ENCODE measurements at regions not wholly inside any gene's neighbourhood (a gene's known extent, or its start where the extent isn't known, plus 50 kb on each side); places are given as distances from the start of the nearest gene placed in this dataset.

- H3K4me1 ChIP-seq (ENCODE audit: control insufficient read depth in 1 of 2, insufficient read depth in 2 of 2, low read length in 2 of 2) = no peaks in the 10 kb centered on the region
- no peaks in the 10 kb centered on the region for H3K36me3 ChIP-seq (ENCODE audit: control insufficient read depth in 1 of 2, insufficient read depth in 2 of 2, low read length in 2 of 2)
Observed at GRCh38 chr12:25424211-25424731, 128.8 kb downstream of the LMNTD1 start.

DNA sequence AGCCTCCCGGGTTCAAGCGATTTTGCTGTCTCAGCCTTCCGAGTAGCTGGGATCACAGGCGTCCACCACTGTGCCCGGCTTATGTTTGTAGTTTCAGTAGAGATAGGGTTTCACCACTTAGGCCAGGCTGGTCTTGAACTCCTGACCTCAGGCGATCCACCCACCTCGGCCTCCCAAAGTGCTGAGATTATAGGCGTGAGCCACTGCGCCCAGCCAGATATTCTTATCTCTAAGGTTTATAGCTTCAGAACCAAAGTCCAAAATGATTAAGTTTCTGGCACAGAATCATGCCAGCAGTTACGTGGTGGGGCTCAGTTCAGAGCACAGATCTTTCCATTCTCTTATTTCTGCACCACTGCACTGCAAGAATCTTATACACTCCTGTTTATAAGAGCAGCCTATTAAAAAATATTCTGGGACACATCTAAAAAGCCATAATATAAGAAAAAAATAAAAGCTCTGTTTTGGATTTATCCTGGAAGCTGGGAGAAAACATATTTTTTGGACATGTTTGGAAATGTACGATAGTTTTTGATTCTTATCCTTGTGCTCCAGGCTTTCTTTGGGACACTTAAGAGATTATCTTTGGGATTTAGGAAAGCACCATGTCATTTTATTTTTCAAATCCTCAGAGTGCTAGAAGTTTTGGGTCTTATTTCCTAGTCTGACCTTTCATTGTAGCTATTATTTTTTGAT, 129.6 kb downstream of the LMNTD1 start:
- no peaks in the 10 kb centered on the region for H3K27me3 ChIP-seq (ENCODE audit: low read depth, low read length)
- H3K9me3 ChIP-seq (ENCODE audit: control insufficient read depth in 1 of 2, low read length in 2 of 2) = no peaks in the 10 kb centered on the region
- no peak overlapping the region for H3K4me3 ChIP-seq (ENCODE audit: low read depth in 1 of 2, low read length in 2 of 2)
- H3K36me3 ChIP-seq (ENCODE audit: control insufficient read depth in 1 of 2, insufficient read depth in 2 of 2, low read length in 2 of 2) = no peaks in the 10 kb centered on the region
- H3K27ac ChIP-seq (ENCODE audit: low read length) = no peak overlapping the region
- no peaks in the 10 kb centered on the region for H3K4me1 ChIP-seq (ENCODE audit: control insufficient read depth in 1 of 2, insufficient read depth in 2 of 2, low read length in 2 of 2)

More at GRCh38 chr12:25424211-25424731, 128.8 kb downstream of the LMNTD1 start:
- Histone ChIP-seq H3K9me3 (ENCODE audit: control insufficient read depth in 1 of 2, low read length in 2 of 2) (no peaks in the 10 kb centered on the region), H3K27ac (ENCODE audit: low read length) (no peak overlapping the region), H3K4me3 (ENCODE audit: low read depth in 1 of 2, low read length in 2 of 2) (no peak overlapping the region), H3K27me3 (ENCODE audit: low read depth, low read length) (no peaks in the 10 kb centered on the region)

DNA sequence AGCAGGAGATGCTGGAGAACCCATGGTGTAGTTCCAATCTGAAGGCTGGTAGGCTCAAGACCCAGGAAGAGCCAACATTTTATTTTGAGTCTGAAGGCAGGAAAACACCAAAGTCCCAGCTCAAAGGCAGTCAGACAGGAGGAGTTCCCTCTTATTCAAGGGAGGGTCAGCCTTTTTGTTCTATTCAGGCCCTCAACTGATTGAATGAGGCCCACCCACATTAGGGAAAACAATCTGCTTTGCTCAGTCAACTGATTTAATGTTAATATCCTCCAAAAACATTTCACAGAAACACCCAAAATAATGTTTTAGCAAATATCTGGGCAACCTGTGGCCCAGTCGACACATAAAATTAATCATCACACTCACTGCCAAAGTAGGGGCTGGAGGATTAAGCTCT, 130.8 kb downstream of the LMNTD1 start:
- H3K27me3 ChIP-seq (ENCODE audit: low read depth, low read length) = no peaks in the 10 kb centered on the region
- no peaks in the 10 kb centered on the region for H3K4me1 ChIP-seq (ENCODE audit: control insufficient read depth in 1 of 2, insufficient read depth in 2 of 2, low read length in 2 of 2)
- no peaks in the 10 kb centered on the region for H3K36me3 ChIP-seq (ENCODE audit: control insufficient read depth in 1 of 2, insufficient read depth in 2 of 2, low read length in 2 of 2)
- H3K9me3 ChIP-seq (ENCODE audit: control insufficient read depth in 1 of 2, low read length in 2 of 2) = no peaks in the 10 kb centered on the region
- no peak overlapping the region for H3K27ac ChIP-seq (ENCODE audit: low read length)
- no peak overlapping the region for H3K4me3 ChIP-seq (ENCODE audit: low read depth in 1 of 2, low read length in 2 of 2)

DNA sequence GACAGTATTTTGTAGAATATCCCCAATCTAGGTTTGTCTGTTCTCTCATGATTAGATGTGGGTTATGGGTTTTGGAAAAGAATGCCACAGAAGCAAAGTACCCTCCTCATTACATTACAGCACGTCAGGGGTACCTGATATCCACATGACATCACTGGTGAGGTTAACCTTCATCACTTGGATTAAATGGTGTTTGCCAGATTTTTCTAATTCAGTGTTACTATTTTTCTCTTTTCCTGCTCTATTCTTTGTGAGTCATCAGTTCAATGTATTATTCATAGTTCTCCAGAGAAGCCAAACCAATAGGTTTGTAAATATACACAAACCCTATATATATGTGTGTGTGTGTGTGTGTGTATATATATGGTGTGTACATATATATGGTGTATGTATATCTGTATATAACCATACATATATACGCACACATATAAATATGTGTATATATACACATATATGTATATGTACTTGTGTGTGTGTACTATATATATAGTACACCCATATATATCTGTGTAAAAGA, 131.4 kb downstream of the LMNTD1 start:
- no peaks in the 10 kb centered on the region for H3K4me1 ChIP-seq (ENCODE audit: control insufficient read depth in 1 of 2, insufficient read depth in 2 of 2, low read length in 2 of 2)
- H3K27me3 ChIP-seq (ENCODE audit: low read depth, low read length) = no peaks in the 10 kb centered on the region
- H3K27ac ChIP-seq (ENCODE audit: low read length) = no peak overlapping the region
- H3K36me3 ChIP-seq (ENCODE audit: control insufficient read depth in 1 of 2, insufficient read depth in 2 of 2, low read length in 2 of 2) = no peaks in the 10 kb centered on the region
- H3K4me3 ChIP-seq (ENCODE audit: low read depth in 1 of 2, low read length in 2 of 2) = no peak overlapping the region
- H3K9me3 ChIP-seq (ENCODE audit: control insufficient read depth in 1 of 2, low read length in 2 of 2) = no peaks in the 10 kb centered on the region

- no peaks in the 10 kb centered on the region for H3K27me3 ChIP-seq (ENCODE audit: low read depth, low read length)
- no peaks in the 10 kb centered on the region for H3K4me1 ChIP-seq (ENCODE audit: control insufficient read depth in 1 of 2, insufficient read depth in 2 of 2, low read length in 2 of 2)
- H3K4me3 ChIP-seq (ENCODE audit: low read depth in 1 of 2, low read length in 2 of 2) = no peak overlapping the region
- no peaks in the 10 kb centered on the region for H3K9me3 ChIP-seq (ENCODE audit: control insufficient read depth in 1 of 2, low read length in 2 of 2)
- H3K27ac ChIP-seq (ENCODE audit: low read length) = no peak overlapping the region
- H3K36me3 ChIP-seq (ENCODE audit: control insufficient read depth in 1 of 2, insufficient read depth in 2 of 2, low read length in 2 of 2) = no peaks in the 10 kb centered on the region
Observed at GRCh38 chr12:25420116-25420515, 133.0 kb downstream of the LMNTD1 start.

- Histone ChIP-seq H3K9me3 (ENCODE audit: control insufficient read depth in 1 of 2, low read length in 2 of 2) (no peaks in the 10 kb centered on the region), H3K27ac (ENCODE audit: low read length) (no peak overlapping the region), H3K4me1 (ENCODE audit: control insufficient read depth in 1 of 2, insufficient read depth in 2 of 2, low read length in 2 of 2) (no peaks in the 10 kb centered on the region), H3K36me3 (ENCODE audit: control insufficient read depth in 1 of 2, insufficient read depth in 2 of 2, low read length in 2 of 2) (no peaks in the 10 kb centered on the region), H3K27me3 (ENCODE audit: low read depth, low read length) (no peaks in the 10 kb centered on the region), H3K4me3 (ENCODE audit: low read depth in 1 of 2, low read length in 2 of 2) (no peak overlapping the region)
Observed at GRCh38 chr12:25419595-25419994, 133.5 kb downstream of the LMNTD1 start.

- Histone ChIP-seq H3K4me1 (ENCODE audit: control insufficient read depth in 1 of 2, insufficient read depth in 2 of 2, low read length in 2 of 2) (no peaks in the 10 kb centered on the region), H3K4me3 (ENCODE audit: low read depth in 1 of 2, low read length in 2 of 2) (no peak overlapping the region), H3K27me3 (ENCODE audit: low read depth, low read length) (no peaks in the 10 kb centered on the region), H3K36me3 (ENCODE audit: control insufficient read depth in 1 of 2, insufficient read depth in 2 of 2, low read length in 2 of 2) (no peaks in the 10 kb centered on the region), H3K9me3 (ENCODE audit: control insufficient read depth in 1 of 2, low read length in 2 of 2) (no peaks in the 10 kb centered on the region), H3K27ac (ENCODE audit: low read length) (no peak overlapping the region)
Observed at GRCh38 chr12:25417071-25417470, 136.0 kb downstream of the LMNTD1 start.

DNA sequence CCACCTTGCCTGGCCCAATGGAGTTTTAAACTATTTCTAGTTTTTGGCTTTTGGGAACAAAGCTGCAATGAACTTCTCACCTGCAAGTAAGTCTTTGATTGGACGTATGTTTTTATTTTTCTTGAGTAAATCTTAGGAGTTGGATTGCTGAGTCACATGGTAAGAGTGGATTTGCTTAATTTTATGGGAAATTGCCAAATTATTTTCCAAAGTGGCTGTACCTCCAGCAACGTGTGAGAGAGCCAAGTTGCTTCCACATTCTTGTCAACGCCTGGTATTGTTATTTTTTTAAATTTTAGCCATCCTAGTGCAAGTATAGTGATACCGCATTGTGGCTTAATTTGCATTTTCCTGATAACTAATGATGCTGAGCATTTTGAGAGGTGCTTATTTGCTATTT, 136.6 kb downstream of the LMNTD1 start:
- no peaks in the 10 kb centered on the region for H3K9me3 ChIP-seq (ENCODE audit: control insufficient read depth in 1 of 2, low read length in 2 of 2)
- H3K27ac ChIP-seq (ENCODE audit: low read length) = no peak overlapping the region
- no peaks in the 10 kb centered on the region for H3K4me1 ChIP-seq (ENCODE audit: control insufficient read depth in 1 of 2, insufficient read depth in 2 of 2, low read length in 2 of 2)
- no peak overlapping the region for H3K4me3 ChIP-seq (ENCODE audit: low read depth in 1 of 2, low read length in 2 of 2)
- no peaks in the 10 kb centered on the region for H3K27me3 ChIP-seq (ENCODE audit: low read depth, low read length)
- no peaks in the 10 kb centered on the region for H3K36me3 ChIP-seq (ENCODE audit: control insufficient read depth in 1 of 2, insufficient read depth in 2 of 2, low read length in 2 of 2)

- H3K27ac ChIP-seq (ENCODE audit: low read length) = no peak overlapping the region
- no peaks in the 10 kb centered on the region for H3K9me3 ChIP-seq (ENCODE audit: control insufficient read depth in 1 of 2, low read length in 2 of 2)
- no peaks in the 10 kb centered on the region for H3K36me3 ChIP-seq (ENCODE audit: control insufficient read depth in 1 of 2, insufficient read depth in 2 of 2, low read length in 2 of 2)
- H3K4me1 ChIP-seq (ENCODE audit: control insufficient read depth in 1 of 2, insufficient read depth in 2 of 2, low read length in 2 of 2) = no peaks in the 10 kb centered on the region
- no peaks in the 10 kb centered on the region for H3K27me3 ChIP-seq (ENCODE audit: low read depth, low read length)
- no peak overlapping the region for H3K4me3 ChIP-seq (ENCODE audit: low read depth in 1 of 2, low read length in 2 of 2)
Observed at GRCh38 chr12:25415004-25415403, 138.1 kb downstream of the LMNTD1 start.

GRCh38 chr12:25412735-25413134, 140.3 kb downstream of the LMNTD1 start:
- Histone ChIP-seq H3K4me1 (ENCODE audit: control insufficient read depth in 1 of 2, insufficient read depth in 2 of 2, low read length in 2 of 2) (no peaks in the 10 kb centered on the region), H3K36me3 (ENCODE audit: control insufficient read depth in 1 of 2, insufficient read depth in 2 of 2, low read length in 2 of 2) (no peaks in the 10 kb centered on the region), H3K27ac (ENCODE audit: low read length) (no peak overlapping the region), H3K9me3 (ENCODE audit: control insufficient read depth in 1 of 2, low read length in 2 of 2) (no peaks in the 10 kb centered on the region), H3K4me3 (ENCODE audit: low read depth in 1 of 2, low read length in 2 of 2) (no peak overlapping the region), H3K27me3 (ENCODE audit: low read depth, low read length) (no peaks in the 10 kb centered on the region)

GRCh38 chr12:25404955-25405354, 148.1 kb downstream of the LMNTD1 start:
- Histone ChIP-seq H3K27ac (ENCODE audit: low read length) (no peak overlapping the region), H3K27me3 (ENCODE audit: low read depth, low read length) (no peaks in the 10 kb centered on the region), H3K36me3 (ENCODE audit: control insufficient read depth in 1 of 2, insufficient read depth in 2 of 2, low read length in 2 of 2) (no peaks in the 10 kb centered on the region), H3K4me3 (ENCODE audit: low read depth in 1 of 2, low read length in 2 of 2) (no peak overlapping the region), H3K9me3 (ENCODE audit: control insufficient read depth in 1 of 2, low read length in 2 of 2) (no peaks in the 10 kb centered on the region), H3K4me1 (ENCODE audit: control insufficient read depth in 1 of 2, insufficient read depth in 2 of 2, low read length in 2 of 2) (no peaks in the 10 kb centered on the region)
